ENCODE measurements at regions not wholly inside any gene's neighbourhood (a gene's known extent, or its start where the extent isn't known, plus 50 kb on each side); places are given as distances from the start of the nearest gene placed in this dataset.
"Not testable (repeated sequence)": the region's sequence is repeated elsewhere in the genome, so short reads cannot be mapped to it uniquely, and the experiment has no call there.

- no peak for DNase-seq (ENCODE audit: low read depth, low spot score)
Measured at GRCh38 chr5:6110441-6111005, 267.8 kb downstream of the MED10 start.

- no peak for DNase-seq (ENCODE audit: low read depth, low spot score)
Measured at GRCh38 chr5:6108981-6109825, 269.1 kb downstream of the MED10 start.

- DNase-seq (ENCODE audit: low read depth, low spot score): no peak
Measured at GRCh38 chr5:6108540-6108848, 269.9 kb downstream of the MED10 start.

GRCh38 chr5:6107675-6108539, 270.4 kb downstream of the MED10 start:
- no peak for DNase-seq (ENCODE audit: low read depth, low spot score)

- no peak for DNase-seq (ENCODE audit: low read depth, low spot score)
Measured at GRCh38 chr5:6106756-6107155, 271.6 kb downstream of the MED10 start.

- no peak for DNase-seq (ENCODE audit: low read depth, low spot score)
Measured at GRCh38 chr5:6105320-6105719, 273.0 kb downstream of the MED10 start.

GRCh38 chr5:6096101-6096500, 282.2 kb downstream of the MED10 start:
- no peak for DNase-seq (ENCODE audit: low read depth, low spot score)

- not testable (repeated sequence) for DNase-seq (ENCODE audit: low read depth, low spot score)
Measured at GRCh38 chr5:6094180-6094579, 284.2 kb downstream of the MED10 start.

GRCh38 chr5:6090838-6091237, 287.5 kb downstream of the MED10 start:
- no peak for DNase-seq (ENCODE audit: low read depth, low spot score)

- DNase-seq (ENCODE audit: low read depth, low spot score): no peak
Measured at GRCh38 chr5:6090079-6090654, 288.2 kb downstream of the MED10 start.

GRCh38 chr5:6088706-6089105, 289.6 kb downstream of the MED10 start:
- DNase-seq (ENCODE audit: low read depth, low spot score): no peak

- DNase-seq (ENCODE audit: low read depth, low spot score): no peak
Measured at GRCh38 chr5:6087576-6087975, 290.8 kb downstream of the MED10 start.

GRCh38 chr5:6086871-6087270, 291.5 kb downstream of the MED10 start:
- DNase-seq (ENCODE audit: low read depth, low spot score): no peak

- DNase-seq (ENCODE audit: low read depth, low spot score): no peak
Measured at GRCh38 chr5:6085341-6085860, 292.9 kb downstream of the MED10 start.

GRCh38 chr5:6084836-6085235, 293.5 kb downstream of the MED10 start:
- no peak for DNase-seq (ENCODE audit: low read depth, low spot score)

- DNase-seq (ENCODE audit: low read depth, low spot score): no peak
Measured at GRCh38 chr5:6084376-6084775, 294.0 kb downstream of the MED10 start.

GRCh38 chr5:6083311-6083978, 294.9 kb downstream of the MED10 start:
- no peak for DNase-seq (ENCODE audit: low read depth, low spot score)

GRCh38 chr5:6082685-6083084, 295.7 kb downstream of the MED10 start:
- peak; percentile 68 for DNase-seq (ENCODE audit: low read depth, low spot score)

- no peak for DNase-seq (ENCODE audit: low read depth, low spot score)
Measured at GRCh38 chr5:6081727-6082210, 296.6 kb downstream of the MED10 start.

GRCh38 chr5:6080930-6081726, 297.2 kb downstream of the MED10 start:
- DNase-seq (ENCODE audit: low read depth, low spot score): no peak
